ENCODE measurements at regions not wholly inside any gene's neighbourhood (a gene's known extent, or its start where the extent isn't known, plus 50 kb on each side); places are given as distances from the start of the nearest gene placed in this dataset.
"Not testable (repeated sequence)": the region's sequence is repeated elsewhere in the genome, so short reads cannot be mapped to it uniquely, and the experiment has no call there.

DNA sequence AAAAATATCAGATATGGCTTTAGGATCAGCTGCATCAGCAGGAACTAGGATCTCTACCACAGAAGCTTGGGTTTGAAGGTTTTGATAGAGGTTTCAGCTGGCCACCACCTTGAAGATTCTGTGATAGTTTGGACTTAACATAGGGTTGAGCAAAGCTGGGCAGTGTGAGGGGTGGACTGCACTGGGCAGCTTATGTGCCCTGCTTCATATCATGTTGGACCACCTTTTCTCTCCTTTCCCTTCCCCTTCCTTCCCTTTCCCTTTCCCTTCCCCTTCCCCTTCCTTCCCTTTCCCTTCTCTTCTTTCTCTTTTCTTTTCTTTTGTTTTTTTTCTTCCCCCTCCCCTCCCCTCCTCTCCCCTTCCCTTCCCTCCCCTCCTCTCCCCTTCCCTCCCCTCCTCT lies 196.3 kb upstream of the CXCR4 start:
- no peak for FAIRE-seq
- TF ChIP-seq, protein P1, sequence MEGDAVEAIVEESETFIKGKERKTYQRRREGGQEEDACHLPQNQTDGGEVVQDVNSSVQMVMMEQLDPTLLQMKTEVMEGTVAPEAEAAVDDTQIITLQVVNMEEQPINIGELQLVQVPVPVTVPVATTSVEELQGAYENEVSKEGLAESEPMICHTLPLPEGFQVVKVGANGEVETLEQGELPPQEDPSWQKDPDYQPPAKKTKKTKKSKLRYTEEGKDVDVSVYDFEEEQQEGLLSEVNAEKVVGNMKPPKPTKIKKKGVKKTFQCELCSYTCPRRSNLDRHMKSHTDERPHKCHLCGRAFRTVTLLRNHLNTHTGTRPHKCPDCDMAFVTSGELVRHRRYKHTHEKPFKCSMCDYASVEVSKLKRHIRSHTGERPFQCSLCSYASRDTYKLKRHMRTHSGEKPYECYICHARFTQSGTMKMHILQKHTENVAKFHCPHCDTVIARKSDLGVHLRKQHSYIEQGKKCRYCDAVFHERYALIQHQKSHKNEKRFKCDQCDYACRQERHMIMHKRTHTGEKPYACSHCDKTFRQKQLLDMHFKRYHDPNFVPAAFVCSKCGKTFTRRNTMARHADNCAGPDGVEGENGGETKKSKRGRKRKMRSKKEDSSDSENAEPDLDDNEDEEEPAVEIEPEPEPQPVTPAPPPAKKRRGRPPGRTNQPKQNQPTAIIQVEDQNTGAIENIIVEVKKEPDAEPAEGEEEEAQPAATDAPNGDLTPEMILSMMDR (IDR thresholded peaks at IDR 0.05; ENCODE audit: insufficient read depth, missing control alignments) = no peak
- DNase-seq (ENCODE audit: insufficient read length, low spot score) = no peak

DNA sequence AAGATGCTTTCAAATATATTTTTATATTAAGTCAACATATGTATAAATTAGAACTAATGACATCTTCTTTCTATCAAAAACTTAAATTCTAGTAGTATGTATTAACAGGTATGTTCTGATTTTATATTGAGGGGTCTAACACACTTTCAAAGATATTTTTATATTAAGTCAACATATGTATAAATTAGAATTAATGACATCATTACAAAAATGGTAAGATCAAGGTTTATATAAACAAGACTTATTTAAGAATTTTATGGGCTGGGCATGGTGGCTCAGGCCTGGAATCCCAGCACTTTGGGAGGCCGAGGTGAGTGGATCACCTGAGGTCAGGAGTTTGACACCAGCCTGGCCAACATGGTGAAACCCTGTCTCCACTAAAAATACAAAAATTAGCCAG lies 194.6 kb upstream of the CXCR4 start:
- FAIRE-seq; DNase-seq (ENCODE audit: insufficient read length, low spot score): not testable (repeated sequence)

DNA sequence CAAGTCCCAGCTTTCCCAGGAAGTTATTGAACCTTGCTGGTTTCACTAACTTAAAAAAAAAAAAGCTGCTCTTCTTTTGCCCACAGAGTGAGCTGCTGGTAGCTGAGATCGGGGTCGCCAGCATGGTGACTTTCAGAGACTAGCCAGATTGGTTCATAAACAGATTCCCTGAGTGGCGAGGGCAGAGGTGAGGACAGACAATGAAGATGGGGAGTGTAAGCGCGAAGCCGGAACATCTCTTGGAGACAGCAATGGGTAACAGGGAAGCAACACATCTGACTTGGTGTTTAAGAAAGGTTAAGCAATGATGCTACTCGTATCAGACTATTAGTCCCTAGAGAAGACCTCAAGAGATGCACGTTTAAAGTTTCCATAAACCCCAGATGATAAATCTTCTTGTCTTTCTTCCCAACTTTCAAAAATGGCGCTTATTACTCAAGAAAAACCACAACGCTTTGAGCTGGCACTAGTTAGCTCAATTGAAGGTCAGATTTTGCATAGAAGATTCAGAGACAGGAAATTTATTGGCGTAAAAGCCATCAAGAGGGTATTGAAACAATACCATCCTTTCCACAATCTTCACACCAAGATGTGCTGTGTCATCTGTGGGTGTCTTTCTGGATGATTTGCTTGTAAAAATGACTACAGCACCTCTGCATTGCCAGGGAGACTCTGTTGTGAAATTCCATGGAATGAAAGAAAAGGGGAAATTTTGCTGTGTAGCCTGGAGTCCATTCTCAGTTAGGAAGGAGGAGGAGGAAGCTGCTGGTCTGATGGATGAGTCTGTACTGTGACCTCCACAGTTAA lies 193.1 kb upstream of the CXCR4 start:
- TF ChIP-seq, protein P1 (IDR thresholded peaks at IDR 0.05; ENCODE audit: insufficient read depth, missing control alignments) = no peak
- FAIRE-seq (no peak), DNase-seq (ENCODE audit: insufficient read length, low spot score) (no peak)

DNA sequence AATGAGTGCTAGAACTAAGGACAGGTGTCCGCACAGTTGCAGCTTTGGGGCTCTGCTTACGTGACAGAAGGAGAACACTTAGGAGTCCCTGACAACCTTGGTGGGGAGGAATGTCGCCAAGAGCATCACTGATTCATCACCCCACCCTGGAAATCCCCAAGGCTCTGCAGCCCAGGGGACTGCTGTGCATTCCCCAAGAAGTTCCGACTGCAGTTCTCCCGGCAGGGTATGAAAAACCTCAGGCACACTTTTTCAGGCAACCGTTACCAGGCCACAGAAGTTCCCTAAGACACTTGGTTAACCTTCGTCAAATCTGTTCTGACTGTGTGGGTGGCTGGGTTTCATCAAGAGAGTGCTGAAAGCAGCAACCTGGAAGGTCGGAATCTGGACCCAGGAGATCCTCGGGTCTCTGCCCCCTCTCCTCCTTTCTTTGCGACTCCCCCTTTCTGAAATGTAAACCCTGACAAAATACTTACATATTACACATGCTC lies 192.1 kb upstream of the CXCR4 start:
- DNase-seq (ENCODE audit: insufficient read length, low spot score) = no peak
- TF ChIP-seq, protein P1 (IDR thresholded peaks at IDR 0.05; ENCODE audit: insufficient read depth, missing control alignments) = no peak
- FAIRE-seq = no peak

DNA sequence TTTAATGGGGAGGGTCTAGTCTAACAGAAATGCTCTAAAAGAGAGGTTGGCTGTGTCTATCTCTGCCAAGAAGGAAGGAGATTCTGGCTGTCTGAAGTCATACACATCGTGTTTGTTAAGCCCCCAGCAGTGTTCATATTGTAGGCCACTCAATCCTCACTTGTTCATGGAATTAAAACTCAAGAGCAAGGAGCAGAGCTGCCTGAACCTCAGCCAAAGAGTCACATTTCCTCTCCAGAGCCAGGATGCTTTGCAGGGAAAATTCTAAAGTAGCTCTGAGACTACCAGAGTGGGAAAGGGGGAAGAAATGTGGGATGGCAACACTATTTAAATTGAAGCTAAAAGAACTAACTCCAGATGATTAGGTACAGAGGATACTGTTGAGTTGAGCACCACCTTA lies 190.7 kb upstream of the CXCR4 start:
- FAIRE-seq (no peak), DNase-seq (ENCODE audit: insufficient read length, low spot score) (no peak)
- TF ChIP-seq, protein P1 (IDR thresholded peaks at IDR 0.05; ENCODE audit: insufficient read depth, missing control alignments) = no peak

DNA sequence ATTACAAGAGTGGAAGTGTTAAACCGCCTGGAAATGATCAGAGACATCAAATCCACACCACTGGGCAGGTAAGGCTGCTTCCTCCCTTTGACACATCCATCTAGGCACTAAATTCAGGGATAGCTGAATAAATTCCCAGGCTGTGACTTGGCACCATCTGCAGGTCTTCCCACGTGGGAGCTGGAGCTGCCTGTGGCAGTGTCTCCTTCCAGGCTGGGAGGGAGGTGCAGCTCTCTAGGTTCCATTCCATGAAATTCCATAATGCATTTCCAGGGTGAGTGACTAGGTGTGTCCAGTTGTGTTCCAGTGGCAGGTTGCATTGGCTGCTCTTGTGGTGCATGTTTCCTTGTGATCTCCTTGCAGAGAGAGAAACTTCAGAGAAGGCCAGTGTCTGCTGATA lies 188.9 kb upstream of the CXCR4 start:
- TF ChIP-seq, protein P1 (IDR thresholded peaks at IDR 0.05; ENCODE audit: insufficient read depth, missing control alignments) = no peak
- no peak for DNase-seq (ENCODE audit: insufficient read length, low spot score)
- FAIRE-seq = no peak

DNA sequence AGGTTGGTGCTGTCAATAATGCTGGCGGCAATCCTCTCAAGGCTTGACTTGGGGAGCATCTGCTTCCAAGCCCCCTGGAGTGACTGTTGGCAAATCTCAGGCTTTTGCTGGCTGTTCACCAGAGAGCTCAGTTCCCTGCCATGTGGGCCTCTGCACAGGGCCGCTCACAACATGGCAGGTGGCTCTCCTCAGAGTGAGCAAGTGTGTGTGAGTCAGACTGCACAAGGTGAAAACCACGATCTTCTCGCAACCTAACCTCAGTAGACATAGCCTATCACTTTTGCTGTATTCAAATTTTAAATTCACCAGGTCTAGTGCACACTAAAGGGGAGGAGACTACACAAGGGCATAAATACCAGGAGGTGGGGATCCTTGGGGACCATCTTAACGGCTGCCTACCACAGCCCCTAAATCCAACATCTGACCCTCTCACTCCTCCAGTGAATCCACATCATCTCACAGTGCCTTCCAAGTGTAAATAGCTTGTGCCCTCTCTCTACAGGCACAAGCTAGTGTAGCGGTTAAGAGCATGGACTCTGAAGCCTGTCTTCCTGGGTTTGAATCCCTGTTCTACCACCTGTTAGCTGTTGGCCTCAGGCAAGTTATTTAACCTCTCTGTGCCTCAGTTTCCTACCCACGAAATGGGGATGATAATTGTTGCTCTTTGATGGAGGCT lies 187.7 kb upstream of the CXCR4 start:
- DNase-seq (ENCODE audit: insufficient read length, low spot score) = no peak
- no peak for FAIRE-seq

More for the DNA sequence above, 187.7 kb upstream of the CXCR4 start:
- TF ChIP-seq, protein P1 (IDR thresholded peaks at IDR 0.05; ENCODE audit: insufficient read depth, missing control alignments) = no peak
